DND-41 (cell line): ENCODE measurements at regions not wholly inside any gene's neighbourhood (a gene's known extent, or its start where the extent isn't known, plus 50 kb on each side); places are given as distances from the start of the nearest gene placed in this dataset.

Source experiments
- ATAC-seq: fragments of 200-7000 bp; cut with Tn5 transposase; 3 replicates; pipeline ENCODE4 v1.9.1; 2021; ENCODE audit warnings: low read depth; ENCODE audit not compliant: insufficient read depth
- DNase-seq: peaks from one replicate; pipeline ENCODE4 v3.0.0-alpha.2; 2020
- H2AFZ ChIP-seq: 2 replicates; pipeline ENCODE4 v1.6.0; 2012; ENCODE audit warnings: low read depth, low read length
- H3K27ac ChIP-seq: 2 replicates; pipeline ENCODE4 v1.5.1; 2012; ENCODE audit warnings: low read length, inconsistent platforms
- H3K27me3 ChIP-seq: fragments of 200-600 bp; sonication (generic); 2 replicates; pipeline ENCODE4 v1.6.0; 2012; ENCODE audit warnings: low read length, mild to moderate bottlenecking, inconsistent platforms; ENCODE audit not compliant: insufficient read depth, poor library complexity
- H3K36me3 ChIP-seq: 2 replicates; pipeline ENCODE4 v1.5.1; 2012; ENCODE audit warnings: low read length, inconsistent platforms; ENCODE audit not compliant: insufficient read depth
- H3K4me1 ChIP-seq: 2 replicates; pipeline ENCODE4 v1.5.1; 2012; ENCODE audit warnings: mild to moderate bottlenecking, low read length; ENCODE audit not compliant: insufficient read depth
- H3K4me2 ChIP-seq: 2 replicates; pipeline ENCODE4 v1.6.0; 2012; ENCODE audit warnings: mild to moderate bottlenecking, moderate library complexity, low read length, inconsistent platforms; ENCODE audit not compliant: insufficient read depth
- H3K4me3 ChIP-seq, 2 experiments: fragments of 200-600 bp in 1 of 2; shearing (Covaris generic) in 1 of 2; 2 replicates each; pipeline ENCODE4 v1.5.1; 2012 to 2016; ENCODE audit warnings: inconsistent platforms in 2 of 2, low read length in 2 of 2, mild to moderate bottlenecking in 2 of 2, low read depth in 1 of 2, moderate library complexity in 1 of 2
- H3K79me2 ChIP-seq: 2 replicates; pipeline ENCODE4 v1.6.0; 2012; ENCODE audit warnings: low read length, inconsistent platforms; ENCODE audit not compliant: insufficient read depth
- H3K9ac ChIP-seq: 2 replicates; pipeline ENCODE4 v1.6.0; 2012; ENCODE audit warnings: low read depth, mild to moderate bottlenecking, inconsistent platforms, low read length, moderate library complexity
- H3K9me3 ChIP-seq: 2 replicates; pipeline ENCODE4 v1.5.1; 2012; ENCODE audit warnings: low read length, moderate library complexity, mild to moderate bottlenecking, inconsistent platforms; ENCODE audit not compliant: insufficient read depth, severe bottlenecking
- H4K20me1 ChIP-seq: 2 replicates; pipeline ENCODE4 v1.6.0; 2012; ENCODE audit warnings: low read length; ENCODE audit not compliant: insufficient read depth
- CTCF ChIP-seq: IDR thresholded peaks from 2 replicates; pipeline ENCODE4 v1.5.1; 2012; ENCODE audit warnings: borderline replicate concordance, low read length, moderate library complexity, mild to moderate bottlenecking; ENCODE audit not compliant: poor library complexity, severe bottlenecking; ENCODE audit errors: extremely low read depth
- EZH2 ChIP-seq: IDR thresholded peaks from 3 replicates; pipeline ENCODE4 v1.6.1; 2012; ENCODE audit warnings: borderline replicate concordance, low read depth, mild to moderate bottlenecking, moderate library complexity, low read length, inconsistent platforms; ENCODE audit not compliant: severe bottlenecking

DNA sequence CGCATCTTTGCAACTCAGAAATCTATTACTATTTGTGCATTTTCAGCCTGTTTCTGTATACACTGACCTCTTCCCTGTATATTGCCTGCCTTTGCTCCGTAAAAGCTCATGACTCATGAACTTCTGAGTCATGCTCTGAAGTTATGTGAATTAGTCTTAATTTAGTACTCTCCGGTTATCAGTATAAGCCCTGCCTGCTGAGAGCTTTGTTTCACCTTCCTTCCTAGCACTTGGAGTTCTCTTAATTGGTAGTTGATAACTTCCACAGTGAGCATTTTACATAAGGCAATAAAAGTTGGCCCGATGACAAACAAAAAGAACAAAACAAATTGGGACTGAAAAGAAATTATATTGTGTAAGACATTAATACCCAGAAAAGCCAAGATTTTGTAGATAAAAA is 231.4 kb downstream of the GJA1 start:
- H3K79me2 ChIP-seq, result no peaks in the 10 kb centered on the region
- H3K36me3 ChIP-seq, result no peaks in the 10 kb centered on the region
- H4K20me1 ChIP-seq, result no peaks in the 10 kb centered on the region
- no peaks in the 10 kb centered on the region for H3K4me1 ChIP-seq
- ATAC-seq (no peak), DNase-seq (no peak)
- no peak overlapping the region for H3K9ac ChIP-seq
- TF ChIP-seq EZH2, result no peak
- no peak for TF ChIP-seq CTCF
- H3K4me2 ChIP-seq, result no peak overlapping the region
- H3K27ac ChIP-seq, result no peak overlapping the region
- no peak overlapping the region for H2AFZ ChIP-seq
- no peak overlapping the region for H3K4me3 ChIP-seq
- no peaks in the 10 kb centered on the region for H3K9me3 ChIP-seq
- H3K27me3 ChIP-seq, result no peaks in the 10 kb centered on the region

DNA sequence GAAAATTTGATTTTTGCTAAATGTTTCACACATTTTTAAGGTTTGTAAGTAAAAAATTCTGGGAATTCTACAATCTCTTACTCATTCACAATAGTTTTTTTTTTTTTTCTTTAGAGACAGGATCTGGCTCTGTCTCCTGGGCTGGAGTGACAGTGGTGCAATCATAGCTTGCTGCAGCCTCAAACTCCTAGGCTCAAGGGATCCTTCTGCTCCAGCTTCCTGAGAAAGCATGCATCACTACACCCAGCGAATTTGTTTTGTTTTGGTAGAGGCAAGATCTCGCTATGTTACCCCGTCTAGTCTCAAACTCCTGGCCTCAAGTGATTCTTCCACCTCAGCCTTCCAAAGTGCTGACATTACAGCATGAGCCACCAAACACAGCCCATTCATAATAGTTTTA is 232.8 kb downstream of the GJA1 start:
- Histone ChIP-seq H3K27ac (no peak overlapping the region), H3K4me3 (no peak overlapping the region), H3K79me2 (no peaks in the 10 kb centered on the region), H3K9me3 (no peaks in the 10 kb centered on the region), H3K4me2 (no peak overlapping the region), H3K36me3 (no peaks in the 10 kb centered on the region), H2AFZ (no peak overlapping the region), H3K4me1 (no peaks in the 10 kb centered on the region), H3K9ac (no peak overlapping the region), H4K20me1 (no peaks in the 10 kb centered on the region), H3K27me3 (no peaks in the 10 kb centered on the region)
- TF ChIP-seq EZH2 (no peak), CTCF (no peak)
- DNase-seq (no peak), ATAC-seq (no peak)

DNA sequence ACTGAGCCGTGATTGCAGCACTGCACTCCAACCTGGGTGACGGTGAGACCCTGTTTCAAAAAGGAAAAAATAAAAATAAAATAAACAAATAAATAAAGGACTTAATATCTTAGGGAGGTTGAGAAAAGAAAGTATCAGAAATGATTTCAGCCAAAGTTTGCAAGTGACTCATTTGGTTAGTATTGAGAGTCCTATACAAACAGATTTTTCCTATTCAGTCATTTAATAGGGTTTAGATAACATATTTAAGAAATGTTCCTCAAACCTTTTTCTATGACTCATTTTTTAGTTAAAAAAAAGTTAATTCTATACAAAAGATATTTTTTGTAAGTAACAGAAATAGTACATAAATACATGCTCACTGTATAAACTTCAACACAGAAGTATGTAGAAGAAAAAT is 235.1 kb downstream of the GJA1 start:
- Histone ChIP-seq H4K20me1 (no peaks in the 10 kb centered on the region), H3K9ac (no peak overlapping the region), H3K27ac (no peak overlapping the region), H2AFZ (no peak overlapping the region), H3K4me3 (no peak overlapping the region), H3K4me1 (no peaks in the 10 kb centered on the region), H3K79me2 (no peaks in the 10 kb centered on the region), H3K27me3 (no peaks in the 10 kb centered on the region), H3K36me3 (no peaks in the 10 kb centered on the region), H3K9me3 (no peaks in the 10 kb centered on the region), H3K4me2 (no peak overlapping the region)
- DNase-seq (no peak), ATAC-seq (no peak)
- TF ChIP-seq EZH2 (no peak), CTCF (no peak)

DNA sequence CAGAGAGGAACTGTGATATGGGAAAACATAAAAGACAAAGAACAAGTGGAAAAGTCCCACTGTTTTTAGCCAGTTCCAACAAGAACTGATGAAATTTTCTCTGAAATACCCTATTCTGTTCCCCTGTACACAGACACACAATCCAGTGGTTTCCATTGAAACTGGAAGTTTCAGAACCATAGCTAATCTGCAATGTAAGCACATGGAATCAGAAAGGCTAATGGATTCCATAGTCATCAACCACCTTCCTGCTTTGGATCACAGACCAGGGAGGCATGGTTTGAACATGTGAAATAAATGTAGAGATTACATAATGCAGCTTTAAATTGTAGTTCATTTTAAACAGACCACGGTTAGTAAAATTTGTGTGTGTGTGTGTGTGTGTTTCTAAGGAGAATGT is 242.1 kb downstream of the GJA1 start:
- Histone ChIP-seq H3K27me3 (no peaks in the 10 kb centered on the region), H3K27ac (no peak overlapping the region), H3K79me2 (no peaks in the 10 kb centered on the region), H3K4me3 (no peak overlapping the region), H3K9ac (no peak overlapping the region), H2AFZ (no peak overlapping the region), H3K4me2 (no peak overlapping the region), H3K4me1 (no peaks in the 10 kb centered on the region), H3K9me3 (peaks cover 3% of the 10 kb centered on the region), H3K36me3 (no peaks in the 10 kb centered on the region), H4K20me1 (no peaks in the 10 kb centered on the region)
- ATAC-seq, result no peak
- DNase-seq, result no peak
- TF ChIP-seq CTCF (no peak), EZH2 (no peak)
